PFSK-1 (cell line): ENCODE measurements at regions not wholly inside any gene's neighbourhood (a gene's known extent, or its start where the extent isn't known, plus 50 kb on each side); places are given as distances from the start of the nearest gene placed in this dataset.

ENCODE experiments used
- FOXP2 ChIP-seq: optimal IDR thresholded peaks from 2 replicates; pipeline ENCODE3; 2011; ENCODE audit warnings: borderline replicate concordance, control low read depth, inconsistent platforms; ENCODE audit not compliant: insufficient read depth; ENCODE audit errors: extremely low read length, extremely low read depth
- POLR2AphosphoS5 ChIP-seq: IDR thresholded peaks from 2 replicates; pipeline ENCODE4 v1.6.1; 2012; ENCODE audit warnings: low read depth, mild to moderate bottlenecking, control low read depth, low read length, moderate library complexity
- REST ChIP-seq, 2 experiments: IDR thresholded peaks; 2 replicates each; pipeline versions ENCODE4 v1.6.1 to v1.8.0; 2011 to 2012; ENCODE audit warnings: low read depth in 2 of 2, low read length in 2 of 2, control low read depth in 1 of 2, inconsistent platforms in 1 of 2, mild to moderate bottlenecking in 1 of 2, moderate library complexity in 1 of 2; ENCODE audit not compliant: insufficient read depth in 1 of 2
- SIN3A ChIP-seq: IDR thresholded peaks from 2 replicates; pipeline ENCODE4 v1.6.1; 2012; ENCODE audit warnings: mild to moderate bottlenecking, low read length, moderate library complexity, borderline replicate concordance; ENCODE audit not compliant: insufficient read depth
- TAF1 ChIP-seq: IDR thresholded peaks from 2 replicates; pipeline ENCODE4 v1.6.1; 2012; ENCODE audit warnings: low read length, control low read depth, borderline replicate concordance; ENCODE audit not compliant: insufficient read depth

GRCh38 chr3:124435467-124435866 is 294.8 kb upstream of the UMPS start:
- TF ChIP-seq REST (IDR thresholded peaks at IDR 0.05; ENCODE audit: insufficient read depth in 1 of 2, low read depth in 2 of 2, low read length in 2 of 2) (no peak), FOXP2 (no peak), POLR2AphosphoS5 (no peak), SIN3A (no peak), TAF1 (no peak)

DNA sequence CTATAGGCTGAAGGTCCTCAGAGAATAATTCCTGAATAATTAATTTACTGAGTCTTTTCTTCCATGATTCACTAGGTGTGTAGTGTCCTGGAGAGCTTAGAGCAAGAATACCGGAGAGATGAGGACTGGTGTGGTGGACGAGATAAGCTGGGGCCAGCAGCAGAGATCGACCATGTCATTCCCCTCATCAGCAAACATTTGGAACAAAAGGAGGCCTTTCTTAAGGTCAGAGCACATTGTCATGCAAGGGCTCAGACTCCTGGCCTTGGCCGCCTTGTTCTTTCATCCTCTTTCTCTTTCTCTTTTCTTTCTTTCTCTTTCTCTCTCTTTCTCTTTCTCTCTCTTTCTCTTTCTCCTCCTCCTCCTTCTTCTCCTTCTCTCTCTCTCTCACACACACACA is 291.4 kb upstream of the UMPS start:
- TF ChIP-seq TAF1 (no peak), POLR2AphosphoS5 (no peak), FOXP2 (no peak), SIN3A (no peak), REST (IDR thresholded peaks at IDR 0.05; ENCODE audit: insufficient read depth in 1 of 2, low read depth in 2 of 2, low read length in 2 of 2) (no peak)

DNA sequence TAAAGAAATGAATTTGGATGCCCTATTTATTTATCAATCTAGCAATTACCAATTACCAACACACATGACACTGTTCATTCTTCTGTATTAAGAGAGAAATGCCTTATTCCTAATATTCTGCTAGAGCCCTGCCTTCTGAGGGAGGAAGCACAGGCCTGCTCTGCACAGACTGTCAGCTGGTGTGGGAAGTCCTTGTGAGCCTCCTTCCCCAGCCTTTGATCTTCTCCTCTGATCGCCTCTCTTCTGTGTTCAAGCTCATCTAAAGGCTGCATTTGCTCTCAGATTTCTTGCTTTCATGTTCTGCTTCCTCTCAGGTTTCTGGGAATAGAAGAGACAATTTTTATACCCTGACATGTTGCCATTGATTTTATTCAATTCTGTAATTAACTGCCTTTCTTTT is 290.6 kb upstream of the UMPS start:
- TF ChIP-seq REST (IDR thresholded peaks at IDR 0.05; ENCODE audit: insufficient read depth in 1 of 2, low read depth in 2 of 2, low read length in 2 of 2), result no peak
- no peak for TF ChIP-seq FOXP2
- no peak for TF ChIP-seq POLR2AphosphoS5

DNA sequence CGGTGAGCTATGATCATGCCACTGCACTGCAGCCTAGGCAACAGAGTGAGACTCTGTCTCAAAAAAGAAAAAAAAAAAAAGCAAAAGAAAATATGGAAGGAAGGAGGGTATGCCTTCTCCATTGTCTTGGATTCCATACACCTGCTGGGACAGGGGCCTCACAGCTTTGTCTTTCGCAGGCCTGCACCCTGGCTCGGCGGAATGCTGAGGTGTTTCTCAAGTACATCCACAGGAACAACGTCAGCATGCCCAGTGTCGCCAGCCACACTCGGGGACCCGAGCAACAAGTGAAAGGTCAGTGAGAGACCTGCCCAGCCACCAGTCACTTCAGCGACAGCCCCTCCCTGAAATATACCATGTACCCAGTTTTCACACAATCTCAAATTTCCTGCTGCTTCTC is 288.5 kb upstream of the UMPS start:
- TF ChIP-seq REST (IDR thresholded peaks at IDR 0.05; ENCODE audit: insufficient read depth in 1 of 2, low read depth in 2 of 2, low read length in 2 of 2) (no peak), TAF1 (no peak), FOXP2 (no peak), POLR2AphosphoS5 (no peak), SIN3A (no peak)

DNA sequence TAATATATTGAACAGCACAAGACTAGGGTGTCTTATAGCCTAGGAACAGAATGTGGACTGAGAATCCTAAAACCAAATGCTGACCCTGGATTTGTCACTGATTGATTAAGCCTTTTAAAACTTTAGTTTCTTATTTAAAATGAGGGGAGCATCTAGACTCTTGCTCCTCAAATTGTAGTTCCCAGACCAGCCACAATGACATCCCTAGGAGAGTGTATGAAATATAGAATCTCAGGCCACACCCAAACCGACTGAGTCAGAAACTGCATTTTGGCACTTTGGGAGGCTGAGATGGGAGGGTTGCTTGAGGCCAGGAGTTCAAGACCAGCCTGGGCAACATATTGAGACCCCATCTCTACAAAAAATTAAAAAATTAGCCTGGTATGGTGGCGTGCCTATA is 287.8 kb upstream of the UMPS start:
- TF ChIP-seq FOXP2 (no peak), TAF1 (no peak), SIN3A (no peak), POLR2AphosphoS5 (no peak), REST (IDR thresholded peaks at IDR 0.05; ENCODE audit: insufficient read depth in 1 of 2, low read depth in 2 of 2, low read length in 2 of 2) (no peak)
